ENCODE measurements at regions not wholly inside any gene's neighbourhood (a gene's known extent, or its start where the extent isn't known, plus 50 kb on each side); places are given as distances from the start of the nearest gene placed in this dataset.
"Not testable (repeated sequence)": the region's sequence is repeated elsewhere in the genome, so short reads cannot be mapped to it uniquely, and the experiment has no call there.

- DNase-seq (ENCODE audit: low read depth) = no peak
- no peaks in the 10 kb centered on the region for H3K36me3 ChIP-seq (ENCODE audit: control insufficient read depth, insufficient read depth, low read length)
- H3K27me3 ChIP-seq (ENCODE audit: control insufficient read depth, insufficient read depth, low read length) = no peaks in the 10 kb centered on the region
- POLR2A ChIA-PET = no interaction called here
- CTCF ChIA-PET = interaction anchor here (1.1 kb wide), 1 partner anchor 10 kb away, joined by 4 read pairs; no protein-coding TSS in a partner anchor
- TF ChIP-seq CTCF (IDR thresholded peaks at IDR 0.05; ENCODE audit: insufficient read depth, low read depth, low read length) = no peak
- no peak overlapping the region for H3K4me3 ChIP-seq (ENCODE audit: low read depth, low read length)
Measured at GRCh38 chr1:185463011-185463410, 146.0 kb upstream of the IVNS1ABP start.

GRCh38 chr1:185460723-185461122 is 143.7 kb upstream of the IVNS1ABP start:
- H3K27me3 ChIP-seq (ENCODE audit: control insufficient read depth, insufficient read depth, low read length); H3K4me3 ChIP-seq (ENCODE audit: low read depth, low read length); H3K36me3 ChIP-seq (ENCODE audit: control insufficient read depth, insufficient read depth, low read length); DNase-seq (ENCODE audit: low read depth); POLR2A ChIA-PET: not testable (repeated sequence)
- CTCF ChIA-PET = interaction anchor here (1.1 to 1.2 kb wide), 2 partner anchors 9 to 13 kb away, joined by 3 read pairs; no protein-coding TSS in a partner anchor

GRCh38 chr1:185459141-185459540 is 142.1 kb upstream of the IVNS1ABP start:
- ChIA-PET POLR2A (no interaction called here), CTCF (no interaction called here)
- Histone ChIP-seq H3K4me3 (ENCODE audit: low read depth, low read length) (no peak overlapping the region), H3K36me3 (ENCODE audit: control insufficient read depth, insufficient read depth, low read length) (no peaks in the 10 kb centered on the region), H3K27me3 (ENCODE audit: control insufficient read depth, insufficient read depth, low read length) (no peaks in the 10 kb centered on the region)
- no peak for DNase-seq (ENCODE audit: low read depth)
- no peak for TF ChIP-seq CTCF (IDR thresholded peaks at IDR 0.05; ENCODE audit: insufficient read depth, low read depth, low read length)

GRCh38 chr1:185458670-185459069 is 141.6 kb upstream of the IVNS1ABP start:
- Histone ChIP-seq H3K27me3 (ENCODE audit: control insufficient read depth, insufficient read depth, low read length) (no peaks in the 10 kb centered on the region), H3K4me3 (ENCODE audit: low read depth, low read length) (no peak overlapping the region), H3K36me3 (ENCODE audit: control insufficient read depth, insufficient read depth, low read length) (no peaks in the 10 kb centered on the region)
- no peak for TF ChIP-seq CTCF (IDR thresholded peaks at IDR 0.05; ENCODE audit: insufficient read depth, low read depth, low read length)
- POLR2A ChIA-PET = no interaction called here
- CTCF ChIA-PET = no interaction called here
- no peak for DNase-seq (ENCODE audit: low read depth)

- CTCF ChIA-PET = interaction anchor here (1.2 kb wide), 1 partner anchor 19 kb away, joined by 3 read pairs; no protein-coding TSS in a partner anchor
- Histone ChIP-seq H3K36me3 (ENCODE audit: control insufficient read depth, insufficient read depth, low read length) (no peaks in the 10 kb centered on the region), H3K4me3 (ENCODE audit: low read depth, low read length) (no peak overlapping the region), H3K27me3 (ENCODE audit: control insufficient read depth, insufficient read depth, low read length) (no peaks in the 10 kb centered on the region)
- TF ChIP-seq CTCF (IDR thresholded peaks at IDR 0.05; ENCODE audit: insufficient read depth, low read depth, low read length) = no peak
- DNase-seq (ENCODE audit: low read depth) = peak; percentile 75
- POLR2A ChIA-PET = no interaction called here
Measured at GRCh38 chr1:185453496-185454192, 136.6 kb upstream of the IVNS1ABP start.

GRCh38 chr1:185450917-185451316 is 133.9 kb upstream of the IVNS1ABP start:
- Histone ChIP-seq H3K4me3 (ENCODE audit: low read depth, low read length) (no peak overlapping the region), H3K36me3 (ENCODE audit: control insufficient read depth, insufficient read depth, low read length) (no peaks in the 10 kb centered on the region), H3K27me3 (ENCODE audit: control insufficient read depth, insufficient read depth, low read length) (no peaks in the 10 kb centered on the region)
- DNase-seq (ENCODE audit: low read depth) = no peak
- ChIA-PET CTCF (interaction anchor here (0.8 to 1.2 kb wide), 3 partner anchors 18 to 189 kb away, joined by 3 to 5 read pairs (median 3); no protein-coding TSS in a partner anchor), POLR2A (interaction anchor here (0.7 kb wide), 1 partner anchor 9 kb away, joined by 3 read pairs; no protein-coding TSS in a partner anchor)
- no peak for TF ChIP-seq CTCF (IDR thresholded peaks at IDR 0.05; ENCODE audit: insufficient read depth, low read depth, low read length)

All from BJ (cell line).